Upper lobe of left lung (tissue), 6 donors: ENCODE measurements at regions not wholly inside any gene's neighbourhood (a gene's known extent, or its start where the extent isn't known, plus 50 kb on each side); places are given as distances from the start of the nearest gene placed in this dataset.

ENCODE experiments used
- ATAC-seq, 2 donors: fragments of 200-7000 bp; cut with Tn5 transposase; one replicate each; pipeline ENCODE4 v1.9.1; 2022; ENCODE audit warnings: mild to moderate bottlenecking in 2 of 2, moderate library complexity in 2 of 2; ENCODE audit not compliant: low FRiP score in 2 of 2
- DNase-seq, 2 donors: peaks; one replicate each; pipeline ENCODE4 v3.0.0-alpha.2; 2019 to 2020
- H3K27ac ChIP-seq, 4 donors: fragments of 200-600 bp; sonication (generic); one replicate each; pipeline ENCODE4 v1.5.1; 2016 to 2019
- H3K27me3 ChIP-seq, 4 donors: fragments of 200-600 bp; sonication (generic); one replicate each; pipeline ENCODE4 v1.5.1; 2017 to 2019
- H3K36me3 ChIP-seq, 4 donors: fragments of 200-600 bp; sonication (generic); one replicate each; pipeline ENCODE4 v1.5.1; 2016 to 2019
- H3K4me1 ChIP-seq, 4 donors: fragments of 200-600 bp; sonication (generic); one replicate each; pipeline ENCODE4 v1.5.1; 2018 to 2019
- H3K4me3 ChIP-seq, 4 donors: fragments of 200-600 bp; sonication (generic); one replicate each; pipeline ENCODE4 v1.5.1; 2017 to 2019; ENCODE audit warnings: mild to moderate bottlenecking in 2 of 4, moderate library complexity in 1 of 4
- H3K9me3 ChIP-seq, 4 donors: fragments of 200-600 bp; sonication (generic); one replicate each; pipeline ENCODE4 v1.5.1; 2018 to 2019
- CTCF ChIP-seq, 6 experiments: fragments of 450-650 bp in 4 of 6; fragments of 200-600 bp in 2 of 6; sonication (generic) in 2 of 6; IDR thresholded peaks; one replicate each; pipeline ENCODE4 v1.5.1; 2016 to 2019; ENCODE audit warnings: antibody characterized with exemption in 6 of 6
- EP300 ChIP-seq, 4 donors: sonication (generic); formaldehyde crosslinking; IDR thresholded peaks; one replicate each; pipeline ENCODE4 v1.5.1; 2017; ENCODE audit warnings: antibody characterized with exemption in 4 of 4, control low read depth in 2 of 4
- POLR2A ChIP-seq, 4 donors: fragments of 450-650 bp; IDR thresholded peaks; one replicate each; pipeline ENCODE4 v1.5.1; 2016 to 2017; ENCODE audit warnings: antibody characterized with exemption in 4 of 4, mild to moderate bottlenecking in 2 of 4
- POLR2AphosphoS5 ChIP-seq, 2 donors: sonication (generic); formaldehyde crosslinking; IDR thresholded peaks; one replicate each; pipeline ENCODE4 v1.5.1; 2017; ENCODE audit warnings: antibody characterized with exemption in 2 of 2
- WGBS, 2 donors: methylation state at CpG; one replicate each; pipeline ENCODE4 v1.1.5; 2017 to 2018; 5-methylcytosine and 5-hydroxymethylcytosine counted together
- donor health status: DM: no; HTN: no; CAD: no; lungs with moderate emphysema.
- donor health status: DM: no; HTN: yes; CAD: no; lungs with severe emphysema.

DNA sequence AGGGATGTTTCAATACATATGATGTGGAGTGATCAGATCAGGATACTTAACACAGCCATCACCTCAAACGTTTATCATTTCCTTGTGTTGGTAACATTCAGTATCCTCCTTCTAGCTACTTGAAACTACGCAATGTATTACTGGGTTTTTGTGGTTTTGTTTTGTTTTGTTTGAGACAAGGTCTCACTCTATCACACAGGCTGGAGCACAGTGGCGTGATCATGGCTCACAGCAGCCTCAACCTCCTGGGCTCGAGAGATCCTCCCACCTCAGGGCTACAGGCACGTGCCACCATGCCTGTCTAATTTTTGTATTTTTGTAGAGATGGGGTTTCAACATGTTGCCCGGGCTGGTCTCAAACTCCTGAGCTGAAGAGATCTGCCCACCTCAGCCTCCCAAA is 70.2 kb upstream of the BCL11B start:
- H3K27me3 ChIP-seq = no peaks in the 10 kb centered on the region
- no peaks in the 10 kb centered on the region for H3K4me1 ChIP-seq
- no peak for ATAC-seq
- no peak for DNase-seq
- H3K4me3 ChIP-seq = no peak overlapping the region
- no peak for TF ChIP-seq POLR2AphosphoS5 (IDR thresholded peaks at IDR 0.05)
- TF ChIP-seq CTCF (IDR thresholded peaks at IDR 0.05) = no peak
- TF ChIP-seq POLR2A (IDR thresholded peaks at IDR 0.05) = no peak
- TF ChIP-seq EP300 (IDR thresholded peaks at IDR 0.05) = no peak
- no peaks in the 10 kb centered on the region for H3K9me3 ChIP-seq
- WGBS, 2 donors = 75 to 83% methylated on average over 5 to 6 of the region's 6 CpGs
- H3K27ac ChIP-seq = no peak overlapping the region
- no peaks in the 10 kb centered on the region for H3K36me3 ChIP-seq

- Histone ChIP-seq H3K27me3 (no peaks in the 10 kb centered on the region), H3K27ac (no peak overlapping the region), H3K36me3 (no peaks in the 10 kb centered on the region), H3K9me3 (no peaks in the 10 kb centered on the region), H3K4me3 (no peak overlapping the region), H3K4me1 (no peaks in the 10 kb centered on the region)
- no peak for TF ChIP-seq CTCF (IDR thresholded peaks at IDR 0.05)
- no peak for TF ChIP-seq POLR2AphosphoS5 (IDR thresholded peaks at IDR 0.05)
- no peak for TF ChIP-seq POLR2A (IDR thresholded peaks at IDR 0.05)
- no peak for TF ChIP-seq EP300 (IDR thresholded peaks at IDR 0.05)
- ATAC-seq (no peak), DNase-seq (no peak)
- 72 to 82% methylated on average over 2 of the region's 2 CpGs for WGBS, 2 donors
These were observed 67.6 kb upstream of the BCL11B start for GRCh38 chr14:99339551-99339950.

- Histone ChIP-seq H3K36me3 (no peaks in the 10 kb centered on the region), H3K9me3 (no peaks in the 10 kb centered on the region), H3K4me1 (no peaks in the 10 kb centered on the region), H3K4me3 (no peak overlapping the region), H3K27me3 (no peaks in the 10 kb centered on the region), H3K27ac (no peak overlapping the region)
- ATAC-seq = no peak
- DNase-seq = no peak
- WGBS, 2 donors = 76 to 82% methylated on average over 5 of the region's 5 CpGs
- TF ChIP-seq POLR2AphosphoS5 (IDR thresholded peaks at IDR 0.05) (no peak), EP300 (IDR thresholded peaks at IDR 0.05) (no peak), POLR2A (IDR thresholded peaks at IDR 0.05) (no peak), CTCF (IDR thresholded peaks at IDR 0.05) (no peak)
These were observed 66.3 kb upstream of the BCL11B start for GRCh38 chr14:99338313-99338712.

DNA sequence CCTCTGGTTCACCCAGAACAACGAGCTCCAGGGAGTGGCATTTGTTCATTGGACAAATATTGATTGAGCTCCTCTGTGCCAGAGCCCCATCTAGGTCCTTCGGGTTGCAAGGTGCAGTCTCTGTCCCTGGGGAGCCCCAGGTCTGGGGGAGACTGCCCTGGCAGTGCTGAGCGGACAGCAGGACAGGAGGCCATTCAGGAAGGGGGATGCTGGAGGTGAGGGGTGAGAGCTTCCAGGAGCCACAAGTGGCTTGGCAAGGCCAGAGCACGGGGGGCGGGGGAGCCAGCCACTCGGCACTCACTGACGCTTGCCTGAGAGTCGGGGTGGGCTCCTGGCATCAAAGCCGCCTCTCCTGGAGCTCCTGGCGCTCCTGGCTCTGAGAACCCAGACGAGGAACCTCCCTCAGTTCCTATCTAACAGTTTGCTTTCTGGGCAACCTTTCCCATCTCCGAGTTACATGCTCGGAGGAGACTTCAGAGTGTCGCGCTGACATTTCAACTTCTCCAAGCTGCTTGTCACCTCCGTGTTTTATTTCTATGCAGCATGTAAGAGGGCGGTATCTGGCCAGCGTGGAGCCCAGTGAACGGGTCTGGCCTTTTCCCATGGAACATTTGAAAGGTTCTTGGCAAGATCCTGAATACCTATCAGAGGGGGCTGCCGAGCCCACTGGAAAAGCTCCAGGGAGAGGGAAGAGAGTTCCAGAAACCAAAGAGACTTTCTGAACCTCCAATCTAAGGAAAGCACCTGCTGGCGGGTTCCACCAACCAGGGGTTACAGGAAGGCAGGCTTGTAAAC is 62.0 kb upstream of the BCL11B start:
- no peak for TF ChIP-seq EP300 (IDR thresholded peaks at IDR 0.05)
- DNase-seq (no peak), ATAC-seq (no peak)
- Histone ChIP-seq H3K4me1 (no peaks in the 10 kb centered on the region), H3K9me3 (no peaks in the 10 kb centered on the region), H3K27me3 (no peaks in the 10 kb centered on the region), H3K27ac (no peak overlapping the region), H3K4me3 (no peak overlapping the region), H3K36me3 (no peaks in the 10 kb centered on the region)
- WGBS, 2 donors = 56 to 62% methylated on average over 13 to 19 of the region's 21 CpGs

GRCh38 chr14:99333214-99333613 is 61.2 kb upstream of the BCL11B start:
- H3K27ac ChIP-seq = no peak overlapping the region
- H3K4me1 ChIP-seq = no peaks in the 10 kb centered on the region
- 95 to 96% methylated on average over 5 of the region's 5 CpGs for WGBS, 2 donors
- no peak for TF ChIP-seq CTCF (IDR thresholded peaks at IDR 0.05)
- no peak for TF ChIP-seq EP300 (IDR thresholded peaks at IDR 0.05)
- TF ChIP-seq POLR2AphosphoS5 (IDR thresholded peaks at IDR 0.05) = no peak
- no peak for TF ChIP-seq POLR2A (IDR thresholded peaks at IDR 0.05)
- no peaks in the 10 kb centered on the region for H3K9me3 ChIP-seq
- no peaks in the 10 kb centered on the region for H3K36me3 ChIP-seq
- H3K27me3 ChIP-seq = no peaks in the 10 kb centered on the region
- H3K4me3 ChIP-seq = no peak overlapping the region
- ATAC-seq (no peak), DNase-seq (no peak)
